Ovary (tissue), 7 donors: ENCODE measurements at regions not wholly inside any gene's neighbourhood (a gene's known extent, or its start where the extent isn't known, plus 50 kb on each side); places are given as distances from the start of the nearest gene placed in this dataset.

ENCODE experiments used
- DNase-seq, 5 donors: peaks; one replicate each; pipeline ENCODE4 v3.0.0-alpha.2; 2019 to 2020
- H3K27ac ChIP-seq, 2 donors: fragments of 200-600 bp; one replicate each; pipeline versions ENCODE4 v1.5.1 to v1.8.0; 2019 to 2022
- H3K27me3 ChIP-seq: fragments of 200-600 bp; one replicate; pipeline ENCODE4 v1.8.0; 2022
- H3K36me3 ChIP-seq: fragments of 200-600 bp; sonication (generic); one replicate; pipeline ENCODE4 v1.5.1; 2019
- H3K4me1 ChIP-seq: one replicate; pipeline ENCODE4 v1.8.1; 2013; ENCODE audit warnings: mild to moderate bottlenecking, moderate library complexity; ENCODE audit not compliant: insufficient read depth
- H3K4me3 ChIP-seq: fragments of 200-600 bp; sonication (generic); one replicate; pipeline ENCODE4 v1.5.1; 2017
- H3K9me3 ChIP-seq, 2 donors: fragments of 200-600 bp in 1 of 2; sonication (generic) in 1 of 2; one replicate each; pipeline versions ENCODE4 v1.5.1 to v1.8.1; 2013 to 2019; ENCODE audit warnings: mild to moderate bottlenecking in 1 of 2, moderate library complexity in 1 of 2
- CTCF ChIP-seq, 3 donors: fragments of 450-650 bp in 2 of 3; fragments of 200-600 bp in 1 of 3; IDR thresholded peaks; one replicate each; pipeline versions ENCODE4 v1.5.1 to v1.8.0; 2016 to 2022; ENCODE audit warnings: antibody characterized with exemption in 3 of 3, mild to moderate bottlenecking in 1 of 3
- EP300 ChIP-seq: sonication (generic); formaldehyde crosslinking; IDR thresholded peaks from one replicate; pipeline ENCODE4 v1.6.1; 2017; ENCODE audit warnings: antibody characterized with exemption
- POLR2A ChIP-seq: fragments of 450-650 bp; IDR thresholded peaks from one replicate; pipeline ENCODE4 v1.6.1; 2017; ENCODE audit warnings: antibody characterized with exemption, mild to moderate bottlenecking, moderate library complexity
- WGBS, 3 donors: extraction: QIAGEN DNeasy Blood & Tissue Kit in 1 of 3; methylation state at CpG; one replicate each; pipeline versions ENCODE4 v1.1.5 to v1.1.7; 2013 to 2017; 5-methylcytosine and 5-hydroxymethylcytosine counted together
- intact Hi-C, 4 donors: fragments of 100-400 bp; cut with DNase I; formaldehyde crosslinking; loops; one replicate each; pipeline versions ENCODE4 v1.11.0 to v1.15.1; 2022 to 2023
- donor health status: DM: no; HTN: no; CAD: no; lungs with moderate emphysema.
- donor health status: DM: no; HTN: no; CAD: no.
- donor health status: Bipolar disorder and iron deficiency.
- donor health status: DM: no; HTN: no; CAD: no.
- donor health status: DM: yes; HTN: yes; CAD: no.

- Histone ChIP-seq H3K4me3 (no peak overlapping the region), H3K27ac (no peak overlapping the region), H3K27me3 (no peaks in the 10 kb centered on the region), H3K9me3 (no peaks in the 10 kb centered on the region), H3K36me3 (no peaks in the 10 kb centered on the region), H3K4me1 (no peaks in the 10 kb centered on the region)
- intact Hi-C loops, result no loop called here
- no peak for DNase-seq
- 83 to 92% (median 85%) methylated on average over 1 of the region's 1 CpG for WGBS, 3 donors
- TF ChIP-seq POLR2A (no peak), CTCF (IDR thresholded peaks at IDR 0.05) (no peak), EP300 (no peak)
Observed at GRCh38 chr7:96471606-96472005, 149.7 kb upstream of the SLC25A13 start.

- no peak for TF ChIP-seq POLR2A
- no peak for TF ChIP-seq CTCF (IDR thresholded peaks at IDR 0.05)
- Histone ChIP-seq H3K4me1 (no peaks in the 10 kb centered on the region), H3K9me3 (no peaks in the 10 kb centered on the region), H3K36me3 (no peaks in the 10 kb centered on the region), H3K27me3 (no peaks in the 10 kb centered on the region), H3K27ac (no peak overlapping the region), H3K4me3 (no peak overlapping the region)
- intact Hi-C loops, result no loop called here
- WGBS, 3 donors, result 86 to 91% (median 89%) methylated on average over 2 of the region's 2 CpGs
- no peak for DNase-seq
Observed at GRCh38 chr7:96452146-96452545, 130.2 kb upstream of the SLC25A13 start.

GRCh38 chr7:96449094-96449493 lies 127.2 kb upstream of the SLC25A13 start:
- DNase-seq, result no peak
- H3K4me1 ChIP-seq, result no peaks in the 10 kb centered on the region
- no peak for TF ChIP-seq POLR2A
- TF ChIP-seq EP300, result no peak
- no peak for TF ChIP-seq CTCF (IDR thresholded peaks at IDR 0.05)
- intact Hi-C loops, result no loop called here
- no peaks in the 10 kb centered on the region for H3K27me3 ChIP-seq
- 63 to 87% (median 76%) methylated on average over 4 of the region's 4 CpGs for WGBS, 3 donors
- H3K27ac ChIP-seq, result no peak overlapping the region
- H3K36me3 ChIP-seq, result no peaks in the 10 kb centered on the region
- H3K9me3 ChIP-seq, result no peaks in the 10 kb centered on the region
- no peak overlapping the region for H3K4me3 ChIP-seq

GRCh38 chr7:96447109-96447645 lies 125.3 kb upstream of the SLC25A13 start:
- Histone ChIP-seq H3K27ac (no peak overlapping the region), H3K4me3 (no peak overlapping the region), H3K36me3 (no peaks in the 10 kb centered on the region), H3K4me1 (no peaks in the 10 kb centered on the region), H3K27me3 (no peaks in the 10 kb centered on the region), H3K9me3 (no peaks in the 10 kb centered on the region)
- 55 to 74% (median 71%) methylated on average over 5 of the region's 5 CpGs for WGBS, 3 donors
- intact Hi-C loops, result no loop called here
- TF ChIP-seq POLR2A (no peak), EP300 (no peak), CTCF (IDR thresholded peaks at IDR 0.05) (no peak)
- DNase-seq, result no peak
